ENCODE measurements at regions not wholly inside any gene's neighbourhood (a gene's known extent, or its start where the extent isn't known, plus 50 kb on each side); places are given as distances from the start of the nearest gene placed in this dataset.

DNA sequence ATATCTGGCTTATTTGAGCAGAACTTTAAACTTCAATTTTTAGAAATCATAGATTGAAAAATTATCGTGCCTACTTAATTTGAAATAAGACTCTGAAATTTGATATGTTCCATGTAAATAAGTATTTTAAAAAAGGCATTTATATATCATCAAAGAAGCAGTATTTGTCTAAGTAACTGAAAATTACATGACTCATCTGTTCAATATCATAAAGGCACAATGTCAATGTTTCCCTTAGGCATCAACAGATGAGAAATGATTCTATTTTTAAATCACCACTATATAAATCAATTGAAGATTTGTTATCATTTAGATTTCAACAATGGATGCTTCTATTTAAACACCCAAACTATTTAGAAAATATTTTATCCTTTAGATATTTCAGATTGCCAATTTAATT is 142.9 kb upstream of the POU5F2 start:
- H3K27me3 Mint-ChIP-seq (ENCODE audit: low read depth): no peaks in the 10 kb centered on the region
- H3K4me1 Mint-ChIP-seq (ENCODE audit: low read depth): peaks cover 7% of the 10 kb centered on the region
- H3K4me3 Mint-ChIP-seq: no peak overlapping the region
- H3K9me3 Mint-ChIP-seq: no peaks in the 10 kb centered on the region
- no peak overlapping the region for H3K27ac Mint-ChIP-seq
- H3K36me3 Mint-ChIP-seq (ENCODE audit: insufficient read depth in 2 of 2): peaks cover 0 to 2% of the 10 kb centered on the region in 2 donors
- ATAC-seq (replicated peaks in 1 of 2): no peak
- no peak for DNase-seq

DNA sequence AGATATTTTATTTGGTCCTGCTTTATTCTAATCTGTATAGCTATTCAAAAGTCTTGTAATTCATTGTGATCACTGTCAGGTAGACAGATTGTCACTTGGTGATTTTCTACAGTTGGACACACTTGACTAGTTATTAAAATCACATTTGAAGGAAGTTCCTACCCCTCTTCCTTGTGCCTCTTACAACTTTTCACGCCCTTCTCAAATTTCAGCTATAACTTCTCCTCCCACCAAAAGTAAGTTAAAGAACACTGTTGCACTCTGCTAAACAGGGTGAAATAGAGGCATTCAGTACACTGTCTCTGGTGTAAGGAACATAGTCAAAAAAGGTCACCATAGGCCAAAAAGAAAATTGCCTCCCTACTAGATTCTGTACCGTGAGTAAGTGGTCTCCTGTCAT is 142.1 kb upstream of the POU5F2 start:
- no peak overlapping the region for H3K27ac Mint-ChIP-seq

DNA sequence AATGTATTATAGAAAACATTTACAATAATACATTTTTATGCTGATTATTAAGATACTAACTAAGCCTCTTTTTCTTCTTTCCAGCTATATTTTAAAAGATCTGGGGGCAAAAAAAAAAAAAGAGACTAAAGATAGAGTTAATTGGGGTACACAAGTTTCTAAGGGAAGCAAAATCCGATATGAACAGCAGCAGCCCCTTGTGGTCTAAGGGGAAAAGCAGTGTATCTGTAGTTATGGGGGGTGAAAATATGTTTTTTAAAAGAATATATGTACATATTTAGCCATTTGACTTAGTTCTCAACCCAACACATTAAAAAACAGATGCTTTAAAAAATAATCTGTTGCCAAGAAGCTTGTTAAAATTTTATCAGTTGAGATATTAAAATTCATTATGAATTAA is 134.3 kb upstream of the POU5F2 start:
- H3K27ac Mint-ChIP-seq: no peak overlapping the region
- no peak overlapping the region for H3K4me3 Mint-ChIP-seq
- H3K9me3 Mint-ChIP-seq: no peaks in the 10 kb centered on the region
- H3K27me3 Mint-ChIP-seq (ENCODE audit: low read depth): no peaks in the 10 kb centered on the region
- peaks cover 0 to 2% of the 10 kb centered on the region in 2 donors for H3K36me3 Mint-ChIP-seq (ENCODE audit: insufficient read depth in 2 of 2)
- H3K4me1 Mint-ChIP-seq (ENCODE audit: low read depth): peaks cover 15% of the 10 kb centered on the region
- DNase-seq: no peak
- ATAC-seq (replicated peaks in 1 of 2): no peak

More for the DNA sequence above, 142.1 kb upstream of the POU5F2 start:
- DNase-seq: no peak
- Mint-ChIP-seq H3K36me3 (ENCODE audit: insufficient read depth in 2 of 2) (peaks cover 0 to 2% of the 10 kb centered on the region in 2 donors), H3K4me1 (ENCODE audit: low read depth) (peaks cover 7% of the 10 kb centered on the region), H3K9me3 (no peaks in the 10 kb centered on the region), H3K27me3 (ENCODE audit: low read depth) (no peaks in the 10 kb centered on the region), H3K4me3 (no peak overlapping the region)
- no peak for ATAC-seq (replicated peaks in 1 of 2)

DNA sequence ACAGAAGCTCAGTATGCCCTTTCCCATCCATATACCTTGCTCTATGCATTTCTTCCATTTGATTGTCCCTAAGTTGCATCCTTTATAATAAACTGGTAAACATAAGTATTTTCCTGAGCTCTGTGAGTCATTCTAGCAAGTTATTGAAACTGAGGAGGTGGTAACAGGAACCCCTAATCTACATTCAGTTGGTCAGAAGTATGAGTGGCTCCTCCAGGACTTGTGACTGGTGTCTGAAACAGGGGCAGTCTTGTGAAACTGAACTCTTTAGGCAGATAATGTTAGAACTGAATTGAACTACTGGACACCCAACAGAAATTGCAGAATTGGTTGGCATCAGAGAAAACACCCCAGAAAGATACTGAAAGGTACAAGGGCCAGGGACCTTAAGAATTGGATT is 133.1 kb upstream of the POU5F2 start:
- H3K27me3 Mint-ChIP-seq (ENCODE audit: low read depth): no peaks in the 10 kb centered on the region
- DNase-seq (no peak), ATAC-seq (replicated peaks in 1 of 2) (peak; percentile 53 to 61)
- H3K27ac Mint-ChIP-seq: peak overlapping the region; percentile 44
- H3K36me3 Mint-ChIP-seq (ENCODE audit: insufficient read depth in 2 of 2): peaks cover 0 to 1% of the 10 kb centered on the region in 2 donors
- no peaks in the 10 kb centered on the region for H3K9me3 Mint-ChIP-seq
- peaks cover 15% of the 10 kb centered on the region for H3K4me1 Mint-ChIP-seq (ENCODE audit: low read depth)
- peak overlapping the region in 1 of 2 donors; percentile 54 for H3K4me3 Mint-ChIP-seq

DNA sequence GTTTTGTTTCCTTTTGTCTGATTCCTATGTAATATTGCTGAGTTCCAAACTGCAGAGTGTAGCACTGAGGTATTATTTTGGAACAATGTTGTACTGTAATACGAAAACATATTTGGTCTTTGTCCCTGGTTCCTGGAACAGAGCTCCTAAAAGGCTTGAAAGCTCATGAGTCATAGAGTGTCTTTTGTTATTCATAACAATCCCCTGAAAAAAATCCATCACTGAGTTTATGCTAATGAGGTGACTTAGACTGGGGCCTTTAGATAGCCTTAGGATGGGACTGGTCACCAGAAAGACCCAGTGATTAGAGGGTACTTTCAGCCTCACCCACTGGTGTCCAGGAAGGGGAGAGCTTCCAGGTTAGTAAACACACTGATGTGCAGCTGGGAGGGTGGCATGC is 132.7 kb upstream of the POU5F2 start:
- H3K36me3 Mint-ChIP-seq (ENCODE audit: insufficient read depth in 2 of 2): no peaks in the 10 kb centered on the region
- H3K9me3 Mint-ChIP-seq: no peaks in the 10 kb centered on the region
- H3K4me1 Mint-ChIP-seq (ENCODE audit: low read depth): peaks cover 15% of the 10 kb centered on the region
- DNase-seq: peak in 1 of 2 donors; percentile 5
- no peaks in the 10 kb centered on the region for H3K27me3 Mint-ChIP-seq (ENCODE audit: low read depth)
- ATAC-seq (replicated peaks in 1 of 2): peak; percentile 96 to 97
- H3K4me3 Mint-ChIP-seq: peak overlapping the region in 1 of 2 donors; percentile 54
- peak overlapping the region; percentile 87 for H3K27ac Mint-ChIP-seq

DNA sequence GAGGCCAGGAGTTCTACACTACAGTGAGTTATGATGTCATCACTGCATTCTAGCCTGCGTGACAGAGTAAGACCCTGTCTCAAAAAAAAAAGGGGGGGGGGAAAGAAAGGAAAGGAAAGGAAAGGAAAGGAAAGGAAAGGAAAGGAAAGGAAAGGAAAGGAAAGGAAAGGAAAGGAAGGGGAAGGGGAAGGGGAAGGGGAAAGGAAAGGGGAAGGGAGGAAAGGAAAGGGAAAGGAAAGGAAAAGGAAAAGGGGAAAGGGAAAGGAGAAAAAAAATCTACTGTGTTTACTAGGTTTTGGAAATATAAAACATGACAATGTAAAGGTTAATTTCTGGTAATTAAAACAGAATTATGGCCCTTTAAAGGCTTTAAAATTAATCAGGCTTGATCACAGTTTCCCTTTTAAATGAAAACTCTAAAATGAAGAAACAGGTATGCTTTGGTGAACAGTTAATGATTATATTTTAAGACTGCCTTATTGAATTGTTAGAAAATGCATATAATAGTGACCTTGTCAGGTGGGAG is 131.9 kb upstream of the POU5F2 start:
- H3K27ac Mint-ChIP-seq: peak overlapping the region; percentile 87
- no peak for ATAC-seq (replicated peaks in 1 of 2)

DNA sequence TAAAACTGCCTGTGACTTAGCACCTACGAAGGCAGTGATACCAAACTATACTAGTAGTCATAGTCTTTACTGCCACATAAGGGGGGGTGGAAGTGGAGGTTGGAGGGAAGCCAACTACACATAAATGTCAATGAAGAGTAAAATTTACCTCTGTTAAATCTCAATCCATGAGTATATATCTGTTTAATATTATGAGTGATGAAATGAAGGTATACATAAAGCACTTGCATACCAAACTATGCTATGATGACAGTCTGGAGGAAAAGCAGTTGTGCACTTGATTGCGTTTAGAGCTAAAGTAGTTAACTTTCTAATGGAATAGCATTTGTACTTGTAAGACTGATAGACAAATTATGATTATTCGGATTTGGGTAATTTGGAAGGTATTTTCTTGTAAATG is 129.2 kb upstream of the POU5F2 start:
- H3K27me3 Mint-ChIP-seq (ENCODE audit: low read depth): no peaks in the 10 kb centered on the region
- H3K4me3 Mint-ChIP-seq: no peak overlapping the region
- DNase-seq (no peak), ATAC-seq (replicated peaks in 1 of 2) (no peak)
- no peaks in the 10 kb centered on the region for H3K9me3 Mint-ChIP-seq
- H3K36me3 Mint-ChIP-seq (ENCODE audit: insufficient read depth in 2 of 2): peaks cover 0 to 2% of the 10 kb centered on the region in 2 donors
- H3K27ac Mint-ChIP-seq: no peak overlapping the region
- peaks cover 15% of the 10 kb centered on the region for H3K4me1 Mint-ChIP-seq (ENCODE audit: low read depth)

More for the DNA sequence above, 131.9 kb upstream of the POU5F2 start:
- DNase-seq: no peak
- peak overlapping the region in 1 of 2 donors; percentile 10 for H3K4me3 Mint-ChIP-seq
- H3K27me3 Mint-ChIP-seq (ENCODE audit: low read depth): no peaks in the 10 kb centered on the region
- H3K4me1 Mint-ChIP-seq (ENCODE audit: low read depth): peaks cover 15% of the 10 kb centered on the region
- no peaks in the 10 kb centered on the region for H3K9me3 Mint-ChIP-seq
- peaks cover 0 to 2% of the 10 kb centered on the region in 2 donors for H3K36me3 Mint-ChIP-seq (ENCODE audit: insufficient read depth in 2 of 2)

DNA sequence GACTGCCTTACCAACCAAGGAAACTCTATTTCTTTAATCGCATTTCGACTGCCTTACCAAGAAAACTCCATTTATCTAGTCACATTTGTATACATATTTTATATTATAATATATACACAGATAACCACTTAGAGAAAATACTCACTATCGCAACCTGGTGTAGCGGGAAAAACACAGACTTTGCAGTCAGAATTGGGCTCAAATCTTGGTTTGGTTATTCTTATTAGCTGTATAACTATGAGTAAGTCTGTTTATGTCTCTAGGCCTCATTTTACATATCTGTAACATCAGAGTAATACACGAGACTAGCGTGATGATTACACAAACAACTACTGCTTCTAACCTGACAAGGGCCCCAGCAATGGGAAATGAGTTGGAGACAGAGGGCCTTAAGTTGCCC is 127.5 kb upstream of the POU5F2 start:
- Mint-ChIP-seq H3K36me3 (ENCODE audit: insufficient read depth in 2 of 2) (peaks cover 0 to 2% of the 10 kb centered on the region in 2 donors), H3K4me1 (ENCODE audit: low read depth) (peaks cover 4% of the 10 kb centered on the region), H3K9me3 (no peaks in the 10 kb centered on the region), H3K27ac (no peak overlapping the region), H3K4me3 (no peak overlapping the region), H3K27me3 (ENCODE audit: low read depth) (no peaks in the 10 kb centered on the region)
- DNase-seq (no peak), ATAC-seq (replicated peaks in 1 of 2) (no peak)

DNA sequence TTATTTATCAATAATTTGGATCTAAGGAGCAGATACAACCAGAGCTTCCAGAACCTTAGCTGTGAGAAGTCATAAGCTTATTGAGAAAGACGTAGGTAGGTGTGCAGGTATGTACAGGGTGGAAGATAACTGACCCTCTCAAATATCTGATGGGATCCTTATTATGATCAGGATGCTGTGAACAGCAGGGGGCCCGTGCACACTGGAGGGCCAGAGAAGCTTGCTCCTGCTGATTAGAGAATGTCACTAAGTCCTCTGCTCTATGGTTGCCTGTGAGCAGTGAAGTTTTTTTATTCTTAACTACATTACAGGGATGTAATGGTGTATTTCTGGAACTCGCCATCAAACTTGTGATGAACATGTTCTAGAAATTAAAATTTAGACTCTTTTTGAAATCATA is 108.9 kb upstream of the POU5F2 start:
- ATAC-seq (replicated peaks in 1 of 2) (no peak), DNase-seq (no peak)
- Mint-ChIP-seq H3K27me3 (ENCODE audit: low read depth) (no peaks in the 10 kb centered on the region), H3K27ac (no peak overlapping the region), H3K4me3 (no peak overlapping the region), H3K36me3 (ENCODE audit: insufficient read depth in 2 of 2) (peaks cover 3 to 6% of the 10 kb centered on the region in 2 donors), H3K9me3 (peaks cover 1 to 3% of the 10 kb centered on the region in 2 donors), H3K4me1 (ENCODE audit: low read depth) (no peaks in the 10 kb centered on the region)

DNA sequence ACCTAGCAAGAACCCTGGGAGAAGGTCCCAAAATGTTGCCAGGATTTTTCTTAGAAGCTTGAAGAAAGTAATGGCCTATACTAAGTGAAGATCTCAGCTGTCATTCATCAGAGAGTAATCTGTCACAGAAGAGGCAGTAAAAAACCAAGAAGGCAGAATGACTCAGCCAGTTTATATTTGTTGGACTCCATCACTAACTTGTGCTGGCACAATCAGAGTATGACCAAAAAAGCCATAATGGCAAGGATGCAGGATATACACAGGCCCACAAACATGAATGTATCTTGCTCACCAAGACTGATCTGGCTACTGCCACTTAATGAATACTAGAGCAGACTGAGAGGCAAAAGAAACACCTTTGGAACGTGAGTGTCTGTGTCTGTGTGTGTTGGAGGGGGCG is 104.0 kb upstream of the POU5F2 start:
- H3K4me1 Mint-ChIP-seq (ENCODE audit: low read depth): no peaks in the 10 kb centered on the region

DNA sequence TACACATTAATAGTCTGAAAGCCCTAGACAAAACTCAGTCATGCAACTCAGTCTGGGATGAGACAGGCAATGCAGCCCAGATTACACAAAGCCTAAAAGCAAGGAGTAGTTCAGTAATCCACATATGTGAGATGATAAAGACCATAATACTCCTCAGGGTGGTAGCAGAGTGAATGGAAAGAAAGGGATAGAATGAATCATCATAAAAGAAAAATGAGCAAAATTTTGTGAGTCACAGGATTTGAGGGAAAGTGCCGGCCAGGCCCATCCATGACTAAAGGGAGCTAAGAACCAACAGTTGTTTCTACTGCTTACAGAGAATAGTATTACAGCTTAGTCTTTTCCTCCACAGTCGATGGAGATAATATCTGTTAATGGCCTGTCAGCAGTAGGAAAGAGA is 90.0 kb upstream of the POU5F2 start:
- Mint-ChIP-seq H3K4me3 (no peak overlapping the region), H3K27me3 (ENCODE audit: low read depth) (no peaks in the 10 kb centered on the region), H3K27ac (no peak overlapping the region)

More for the DNA sequence above, 104.0 kb upstream of the POU5F2 start:
- H3K9me3 Mint-ChIP-seq: peaks cover 9 to 11% of the 10 kb centered on the region in 2 donors
- no peak overlapping the region for H3K4me3 Mint-ChIP-seq
- H3K27ac Mint-ChIP-seq: no peak overlapping the region
- ATAC-seq (replicated peaks in 1 of 2) (no peak), DNase-seq (no peak)
- H3K27me3 Mint-ChIP-seq (ENCODE audit: low read depth): no peaks in the 10 kb centered on the region
- H3K36me3 Mint-ChIP-seq (ENCODE audit: insufficient read depth in 2 of 2): peaks cover 7 to 29% of the 10 kb centered on the region in 2 donors

DNA sequence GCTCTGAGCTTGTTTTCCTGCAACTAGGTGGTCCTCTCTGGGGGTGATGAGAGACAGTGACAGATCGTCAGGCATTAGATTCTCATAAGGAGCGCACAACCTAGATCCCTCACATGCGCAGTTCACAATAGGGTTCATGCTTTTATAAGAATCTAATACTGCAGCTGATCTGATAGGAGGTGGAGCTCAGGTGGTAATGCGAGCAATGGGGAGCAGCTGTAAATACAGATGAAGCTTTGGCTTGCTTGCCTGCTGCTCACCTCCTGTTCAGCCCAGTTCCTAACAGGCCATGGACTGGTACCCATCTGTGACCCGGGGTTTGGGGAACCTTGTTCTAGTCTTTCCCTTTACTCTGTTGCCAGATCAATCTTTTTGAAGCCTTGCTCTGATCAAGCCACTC is 89.5 kb upstream of the POU5F2 start:
- no peak overlapping the region for H3K27ac Mint-ChIP-seq
- peaks cover 6 to 7% of the 10 kb centered on the region in 2 donors for H3K9me3 Mint-ChIP-seq
- peaks cover 3 to 6% of the 10 kb centered on the region in 2 donors for H3K36me3 Mint-ChIP-seq (ENCODE audit: insufficient read depth in 2 of 2)
- DNase-seq (no peak), ATAC-seq (replicated peaks in 1 of 2) (no peak)
- H3K4me3 Mint-ChIP-seq: no peak overlapping the region
- H3K27me3 Mint-ChIP-seq (ENCODE audit: low read depth): no peaks in the 10 kb centered on the region
- H3K4me1 Mint-ChIP-seq (ENCODE audit: low read depth): no peaks in the 10 kb centered on the region

More for the DNA sequence above, 90.0 kb upstream of the POU5F2 start:
- Mint-ChIP-seq H3K9me3 (peaks cover 6 to 7% of the 10 kb centered on the region in 2 donors), H3K36me3 (ENCODE audit: insufficient read depth in 2 of 2) (peaks cover 3 to 6% of the 10 kb centered on the region in 2 donors), H3K4me1 (ENCODE audit: low read depth) (no peaks in the 10 kb centered on the region)
- DNase-seq (no peak), ATAC-seq (replicated peaks in 1 of 2) (no peak)

DNA sequence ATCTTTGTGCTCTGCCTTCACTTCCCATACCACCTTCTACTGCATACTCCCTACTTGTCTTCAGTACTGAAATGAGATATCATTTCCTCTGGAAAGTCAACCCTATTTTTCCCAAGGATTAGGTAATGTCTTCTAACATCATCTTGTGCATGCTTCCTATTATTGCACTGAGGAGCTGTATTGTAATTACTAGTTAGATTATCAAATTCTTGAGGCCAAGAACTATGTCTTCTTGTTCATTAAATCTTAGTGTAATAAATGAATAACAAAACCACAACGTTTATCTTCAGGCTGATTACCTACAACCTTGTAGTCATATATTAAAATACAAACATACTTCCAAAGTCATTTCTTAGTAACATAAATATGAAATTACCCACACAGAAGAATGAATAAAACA is 87.9 kb upstream of the POU5F2 start:
- peaks cover 6 to 7% of the 10 kb centered on the region in 2 donors for H3K9me3 Mint-ChIP-seq
- no peak overlapping the region for H3K4me3 Mint-ChIP-seq
- peaks cover 3 to 6% of the 10 kb centered on the region in 2 donors for H3K36me3 Mint-ChIP-seq (ENCODE audit: insufficient read depth in 2 of 2)
- no peak overlapping the region for H3K27ac Mint-ChIP-seq
- H3K4me1 Mint-ChIP-seq (ENCODE audit: low read depth): no peaks in the 10 kb centered on the region
- no peak for ATAC-seq (replicated peaks in 1 of 2)
- no peak for DNase-seq
- H3K27me3 Mint-ChIP-seq (ENCODE audit: low read depth): no peaks in the 10 kb centered on the region

DNA sequence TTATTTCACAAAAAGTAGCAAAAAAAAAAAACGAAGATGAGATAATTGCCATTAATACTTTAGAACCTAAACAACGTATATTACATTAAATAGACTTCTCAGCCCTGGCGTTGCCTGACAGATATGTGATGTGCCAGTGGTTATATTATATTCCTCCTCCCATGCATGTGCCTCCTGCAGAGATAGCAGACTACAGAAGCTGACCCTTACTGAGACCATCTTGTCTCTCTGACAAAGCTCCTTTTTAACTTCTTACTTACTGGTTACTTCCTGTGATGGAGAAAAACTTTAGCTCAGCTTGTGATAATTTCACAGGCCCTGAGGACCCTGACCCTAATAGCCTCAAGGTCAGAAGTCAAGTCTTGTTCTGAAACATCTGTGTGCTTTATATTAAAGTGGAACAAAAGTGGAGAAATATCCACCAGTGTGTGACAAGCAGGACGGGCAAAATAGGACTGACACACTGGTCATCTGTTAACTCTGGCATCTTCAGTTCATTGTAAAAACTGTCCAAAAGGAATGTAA is 80.6 kb upstream of the POU5F2 start:
- Mint-ChIP-seq H3K27me3 (ENCODE audit: low read depth) (no peaks in the 10 kb centered on the region), H3K9me3 (no peaks in the 10 kb centered on the region), H3K36me3 (ENCODE audit: insufficient read depth in 2 of 2) (peaks cover 0 to 5% of the 10 kb centered on the region in 2 donors), H3K4me3 (no peak overlapping the region), H3K4me1 (ENCODE audit: low read depth) (no peaks in the 10 kb centered on the region), H3K27ac (no peak overlapping the region)
- ATAC-seq (replicated peaks in 1 of 2) (no peak), DNase-seq (no peak)
